ENCODE measurements at regions not wholly inside any gene's neighbourhood (a gene's known extent, or its start where the extent isn't known, plus 50 kb on each side); places are given as distances from the start of the nearest gene placed in this dataset.
"Not testable (repeated sequence)": the region's sequence is repeated elsewhere in the genome, so short reads cannot be mapped to it uniquely, and the experiment has no call there.

- no peak for DNase-seq
These were observed 1398.9 kb upstream of the PCDH9 start for GRCh38 chr13:68628994-68629393.

GRCh38 chr13:68627379-68627778 lies 1397.2 kb upstream of the PCDH9 start:
- DNase-seq = no peak

- DNase-seq = no peak
These were observed 1386.6 kb upstream of the PCDH9 start for GRCh38 chr13:68616600-68617222.

- no peak for DNase-seq
These were observed 1379.5 kb upstream of the PCDH9 start for GRCh38 chr13:68609661-68610060.

- DNase-seq = no peak
These were observed 1378.0 kb upstream of the PCDH9 start for GRCh38 chr13:68608147-68608546.

- DNase-seq = no peak
These were observed 1367.5 kb upstream of the PCDH9 start for GRCh38 chr13:68597641-68598040.

GRCh38 chr13:68588623-68589022 lies 1358.5 kb upstream of the PCDH9 start:
- DNase-seq = peak; percentile 1 to 12 (median 10)

- DNase-seq = no peak
These were observed 1354.6 kb upstream of the PCDH9 start for GRCh38 chr13:68584776-68585175.

- DNase-seq = no peak
These were observed 1343.9 kb upstream of the PCDH9 start for GRCh38 chr13:68574053-68574452.

- DNase-seq = no peak
These were observed 1321.8 kb upstream of the PCDH9 start for GRCh38 chr13:68551701-68552522.

- DNase-seq = no peak
These were observed 1320.2 kb upstream of the PCDH9 start for GRCh38 chr13:68550330-68550729.

- DNase-seq = no peak
These were observed 1310.1 kb upstream of the PCDH9 start for GRCh38 chr13:68540244-68540643.

GRCh38 chr13:68535329-68535728 lies 1305.2 kb upstream of the PCDH9 start:
- DNase-seq = no peak

- not testable (repeated sequence) for DNase-seq
These were observed 1297.0 kb upstream of the PCDH9 start for GRCh38 chr13:68527167-68527566.

GRCh38 chr13:68523838-68524424 lies 1293.8 kb upstream of the PCDH9 start:
- no peak for DNase-seq

GRCh38 chr13:68522184-68522583 lies 1292.0 kb upstream of the PCDH9 start:
- DNase-seq = no peak

GRCh38 chr13:68509734-68510621 lies 1279.8 kb upstream of the PCDH9 start:
- DNase-seq = no peak

- no peak for DNase-seq
These were observed 1276.9 kb upstream of the PCDH9 start for GRCh38 chr13:68506888-68507551.

GRCh38 chr13:68490594-68490993 lies 1260.5 kb upstream of the PCDH9 start:
- no peak for DNase-seq

- DNase-seq = no peak
These were observed 1251.0 kb upstream of the PCDH9 start for GRCh38 chr13:68481130-68481529.

GRCh38 chr13:68473834-68474326 lies 1243.7 kb upstream of the PCDH9 start:
- no peak for DNase-seq

GRCh38 chr13:68467160-68467559 lies 1237.0 kb upstream of the PCDH9 start:
- DNase-seq = no peak
